ENCODE measurements at regions not wholly inside any gene's neighbourhood (a gene's known extent, or its start where the extent isn't known, plus 50 kb on each side); places are given as distances from the start of the nearest gene placed in this dataset.

GRCh38 chrX:2583194-2584162 is 82.7 kb upstream of the DHRSX start:
- TF ChIP-seq CTCF (IDR thresholded peaks at IDR 0.05) = no peak
- no peak for TF ChIP-seq POLR2AphosphoS5 (IDR thresholded peaks at IDR 0.05)

Data from sigmoid colon (tissue), 4 donors.